Pancreas (tissue), 10 donors: ENCODE measurements at regions not wholly inside any gene's neighbourhood (a gene's known extent, or its start where the extent isn't known, plus 50 kb on each side); places are given as distances from the start of the nearest gene placed in this dataset.

ENCODE experiments used
- ATAC-seq, 4 donors: fragments of 200-7000 bp; cut with Tn5 transposase; one replicate each; pipeline versions ENCODE4 v1.8.0 to v1.9.1; 2020; ENCODE audit warnings: mild to moderate bottlenecking in 4 of 4, moderate library complexity in 4 of 4
- DNase-seq, 6 donors: peaks; one replicate each; pipeline ENCODE4 v3.0.0-alpha.2; 2020
- FAIRE-seq: peaks from 2 replicates; lab custom pipeline; 2012; peaks lifted over from hg19 to GRCh38; lab: Jason Lieb, UNC
- H3K27ac ChIP-seq, 4 donors: fragments of 200-600 bp; sonication (generic); 1 replicate in 3 of 4; 2 replicates in 1 of 4; pipeline versions ENCODE4 v1.5.0 to v1.8.0; 2020
- H3K27me3 ChIP-seq, 4 donors: fragments of 200-600 bp; one replicate each; pipeline ENCODE4 v1.8.0; 2021
- H3K36me3 ChIP-seq, 3 donors: fragments of 200-600 bp; sonication (generic) in 1 of 3; one replicate each; pipeline versions ENCODE4 v1.5.0 to v1.8.0; 2020 to 2021
- H3K4me1 ChIP-seq, 3 donors: fragments of 200-600 bp; one replicate each; pipeline ENCODE4 v1.8.0; 2021
- H3K4me3 ChIP-seq, 4 donors: fragments of 200-600 bp; sonication (generic) in 2 of 4; one replicate each; pipeline versions ENCODE4 v1.5.0 to v1.8.0; 2020 to 2021
- H3K9me3 ChIP-seq, 4 donors: fragments of 200-600 bp; one replicate each; pipeline ENCODE4 v1.8.0; 2021
- WGBS, 2 donors: extraction: QIAGEN DNeasy Blood & Tissue Kit; methylation state at CpG; one replicate each; pipeline ENCODE4 v1.1.7; 2013; 5-methylcytosine and 5-hydroxymethylcytosine counted together
- intact Hi-C, 3 donors: fragments of 100-400 bp; cut with DNase I; formaldehyde crosslinking; loops; one replicate each; pipeline versions ENCODE4 v1.11.1 to v1.14.2; 2022
- TF ChIP-seq, protein P1 (sequence below), 4 donors: fragments of 200-600 bp; sonication (generic) in 3 of 4; IDR thresholded peaks; one replicate each; pipeline versions ENCODE4 v1.5.0 to v1.8.0; 2021; ENCODE audit warnings: antibody characterized with exemption in 4 of 4
- donor health status: healthy with polysubstance abuse.
- donor health status: DM: no; HTN: no; CAD: no; lungs with moderate emphysema.
- donor health status: DM: no; HTN: no; CAD: no.
- donor health status: control.
- donor health status: control.
- donor health status: Bipolar disorder and iron deficiency.
- donor health status: DM: yes; HTN: yes; CAD: no.
- donor health status: DM: no; HTN: no; CAD: no.
- donor health status: DM: no; HTN: no; CAD: no.
- donor health status: DM: yes; HTN: yes; CAD: no.

DNA sequence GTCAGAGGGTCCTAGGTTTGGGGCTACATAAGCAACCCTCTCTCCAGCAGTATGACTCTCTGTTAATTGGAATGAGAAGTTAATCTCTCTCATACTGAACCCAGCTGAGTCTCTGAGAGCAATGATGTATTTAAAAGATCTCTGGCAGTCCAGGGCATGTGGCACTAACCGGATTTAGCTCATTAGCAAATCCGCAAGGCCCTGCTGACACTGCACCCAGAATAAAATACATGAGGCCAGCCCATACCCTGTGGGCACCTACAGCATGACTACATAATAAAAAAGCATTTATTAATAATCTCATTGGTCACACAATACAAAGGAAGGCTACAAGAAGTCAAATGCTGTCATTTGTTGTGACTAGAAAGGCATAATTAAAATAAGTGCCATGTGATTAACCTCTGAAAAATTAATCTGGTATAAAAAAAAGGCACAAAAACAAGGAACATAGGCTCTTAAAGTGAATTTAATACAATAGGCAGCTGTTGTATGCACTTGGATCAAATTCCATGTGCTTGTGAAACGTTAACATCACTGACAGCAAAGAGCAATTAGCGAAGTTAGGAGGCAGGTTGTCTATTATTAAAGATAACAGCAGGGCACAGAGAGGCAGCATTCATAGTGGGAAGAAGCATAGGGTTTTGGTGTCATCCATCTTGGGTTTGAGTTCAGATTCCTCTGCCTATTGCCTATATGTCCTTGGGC is 381.2 kb downstream of the WDR72 start:
- no peak for ATAC-seq
- TF ChIP-seq, protein P1, sequence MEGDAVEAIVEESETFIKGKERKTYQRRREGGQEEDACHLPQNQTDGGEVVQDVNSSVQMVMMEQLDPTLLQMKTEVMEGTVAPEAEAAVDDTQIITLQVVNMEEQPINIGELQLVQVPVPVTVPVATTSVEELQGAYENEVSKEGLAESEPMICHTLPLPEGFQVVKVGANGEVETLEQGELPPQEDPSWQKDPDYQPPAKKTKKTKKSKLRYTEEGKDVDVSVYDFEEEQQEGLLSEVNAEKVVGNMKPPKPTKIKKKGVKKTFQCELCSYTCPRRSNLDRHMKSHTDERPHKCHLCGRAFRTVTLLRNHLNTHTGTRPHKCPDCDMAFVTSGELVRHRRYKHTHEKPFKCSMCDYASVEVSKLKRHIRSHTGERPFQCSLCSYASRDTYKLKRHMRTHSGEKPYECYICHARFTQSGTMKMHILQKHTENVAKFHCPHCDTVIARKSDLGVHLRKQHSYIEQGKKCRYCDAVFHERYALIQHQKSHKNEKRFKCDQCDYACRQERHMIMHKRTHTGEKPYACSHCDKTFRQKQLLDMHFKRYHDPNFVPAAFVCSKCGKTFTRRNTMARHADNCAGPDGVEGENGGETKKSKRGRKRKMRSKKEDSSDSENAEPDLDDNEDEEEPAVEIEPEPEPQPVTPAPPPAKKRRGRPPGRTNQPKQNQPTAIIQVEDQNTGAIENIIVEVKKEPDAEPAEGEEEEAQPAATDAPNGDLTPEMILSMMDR (IDR thresholded peaks at IDR 0.05), result no peak
- no peaks in the 10 kb centered on the region for H3K27me3 ChIP-seq
- intact Hi-C loops, result no loop called here
- H3K27ac ChIP-seq, result no peak overlapping the region
- H3K9me3 ChIP-seq, result no peaks in the 10 kb centered on the region
- no peaks in the 10 kb centered on the region for H3K36me3 ChIP-seq
- whole genome bisulfite sequencing, 2 donors, result 60 to 66% methylated on average over 4 of the region's 4 CpGs
- no peak overlapping the region for H3K4me3 ChIP-seq
- no peaks in the 10 kb centered on the region for H3K4me1 ChIP-seq
- DNase-seq, result no peak
- FAIRE-seq, result no peak

DNA sequence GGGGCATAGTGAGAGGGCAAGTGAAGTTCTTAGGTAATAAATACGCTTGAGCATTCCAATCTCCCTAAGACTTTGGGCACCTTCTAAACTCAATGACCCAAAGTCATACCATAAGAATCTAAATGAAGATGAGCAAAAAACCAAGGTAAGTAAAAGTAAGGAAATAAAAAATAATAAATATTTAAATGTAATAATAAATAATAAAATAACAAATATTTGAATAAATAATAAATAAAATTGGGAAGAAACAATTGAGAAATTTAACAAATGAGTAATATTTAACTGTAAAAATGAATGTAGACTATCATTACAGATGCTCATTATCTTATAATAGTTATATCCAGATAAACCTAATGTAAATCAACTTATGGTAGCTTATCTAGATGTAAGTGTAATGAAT is 391.7 kb downstream of the WDR72 start:
- ATAC-seq (no peak), FAIRE-seq (peak; percentile 37), DNase-seq (no peak)
- H3K27me3 ChIP-seq, result no peaks in the 10 kb centered on the region
- no peaks in the 10 kb centered on the region for H3K9me3 ChIP-seq
- H3K4me3 ChIP-seq, result no peak overlapping the region
- no peak overlapping the region for H3K27ac ChIP-seq
- TF ChIP-seq, protein P1 (IDR thresholded peaks at IDR 0.05), result no peak
- intact Hi-C loops, result loop anchor here in 1 of 3 donors (10.0 kb wide), 1 partner anchor 63 kb away; no protein-coding TSS in a partner anchor
- 94 to 95% methylated on average over 1 of the region's 1 CpG for WGBS, 2 donors
- H3K36me3 ChIP-seq, result no peaks in the 10 kb centered on the region
- H3K4me1 ChIP-seq, result no peaks in the 10 kb centered on the region

DNA sequence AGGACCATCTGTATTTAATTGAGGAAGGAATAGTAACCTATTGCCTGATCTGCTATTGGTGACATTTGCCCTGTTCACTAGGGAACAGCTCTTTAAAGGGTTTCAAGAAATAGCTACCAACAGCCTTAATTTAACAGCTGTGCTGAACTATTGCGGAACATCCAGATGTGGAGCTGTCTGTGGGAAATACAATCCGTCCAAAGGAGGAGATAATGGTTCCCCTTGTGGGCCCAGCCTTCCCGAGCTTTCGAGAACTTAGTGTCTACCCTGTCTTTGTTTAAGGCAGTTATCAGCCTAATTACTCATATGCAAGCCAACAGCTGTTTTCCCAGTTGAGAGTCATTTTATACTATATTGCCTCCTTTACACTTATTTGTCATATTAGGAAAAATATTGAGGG is 398.6 kb downstream of the WDR72 start:
- no peak for FAIRE-seq

DNA sequence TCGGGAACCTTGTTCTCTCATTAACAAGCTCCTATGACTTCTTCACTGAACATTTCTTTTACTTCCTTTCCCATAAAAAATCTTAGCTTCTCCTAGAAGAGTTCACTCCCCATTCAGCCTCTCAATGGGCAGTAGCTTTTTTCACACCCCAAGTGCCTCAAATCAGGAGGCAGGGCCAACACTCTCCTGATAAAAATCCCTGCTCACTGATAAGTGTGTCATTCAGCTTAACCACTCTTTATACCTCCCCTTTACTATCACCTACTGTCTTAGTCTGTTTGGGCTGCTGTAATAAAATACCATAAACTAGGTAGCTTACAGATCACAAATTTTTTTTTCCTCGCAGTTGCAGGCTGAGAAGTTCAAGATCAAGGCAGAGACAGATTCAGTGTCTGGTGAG is 400.4 kb downstream of the WDR72 start:
- Histone ChIP-seq H3K4me1 (no peaks in the 10 kb centered on the region), H3K36me3 (no peaks in the 10 kb centered on the region), H3K9me3 (no peaks in the 10 kb centered on the region), H3K27ac (no peak overlapping the region), H3K27me3 (no peaks in the 10 kb centered on the region), H3K4me3 (no peak overlapping the region)
- DNase-seq, result no peak
- TF ChIP-seq, protein P1 (IDR thresholded peaks at IDR 0.05), result no peak
- intact Hi-C loops, result no loop called here
- FAIRE-seq, result no peak
- no peak for ATAC-seq
- WGBS, 2 donors, result 90 to 94% methylated on average over 2 of the region's 2 CpGs

More for the DNA sequence above, 398.6 kb downstream of the WDR72 start:
- no peaks in the 10 kb centered on the region for H3K4me1 ChIP-seq
- no peaks in the 10 kb centered on the region for H3K27me3 ChIP-seq
- no peaks in the 10 kb centered on the region for H3K9me3 ChIP-seq
- 82 to 83% methylated on average over 4 of the region's 4 CpGs for WGBS, 2 donors
- ATAC-seq, result no peak
- H3K4me3 ChIP-seq, result no peak overlapping the region
- no peaks in the 10 kb centered on the region for H3K36me3 ChIP-seq
- no peak overlapping the region for H3K27ac ChIP-seq
- TF ChIP-seq, protein P1 (IDR thresholded peaks at IDR 0.05), result no peak
- intact Hi-C loops, result loop anchor here in 1 of 3 donors (10.0 kb wide), 1 partner anchor 56 kb away; no protein-coding TSS in a partner anchor
- DNase-seq, result no peak

DNA sequence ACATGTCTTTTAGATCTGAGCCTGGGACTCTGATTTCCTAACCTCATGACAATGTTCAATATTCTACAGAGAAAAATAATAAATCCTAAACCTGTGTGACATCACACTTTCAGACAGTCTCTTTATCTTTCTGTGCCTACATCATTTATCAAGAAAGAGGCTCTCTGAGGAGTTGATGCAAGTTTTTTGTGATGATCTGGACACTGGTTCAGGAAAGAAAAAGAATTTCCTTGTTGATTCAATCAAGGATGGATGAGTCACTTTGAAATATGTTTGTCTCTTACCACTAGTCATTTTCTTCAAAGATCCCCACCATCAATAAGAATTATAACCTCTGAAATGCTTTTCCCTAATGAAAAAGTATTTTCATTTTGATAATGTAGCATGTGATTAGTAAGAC is 404.6 kb downstream of the WDR72 start:
- TF ChIP-seq, protein P1 (IDR thresholded peaks at IDR 0.05), result no peak
- Histone ChIP-seq H3K4me1 (no peaks in the 10 kb centered on the region), H3K4me3 (no peak overlapping the region), H3K27me3 (no peaks in the 10 kb centered on the region), H3K9me3 (no peaks in the 10 kb centered on the region), H3K27ac (no peak overlapping the region), H3K36me3 (no peaks in the 10 kb centered on the region)
- intact Hi-C loops, result no loop called here
- no peak for ATAC-seq
- no peak for DNase-seq
- FAIRE-seq, result no peak
